Kidney (tissue), 13 donors: ENCODE measurements at regions not wholly inside any gene's neighbourhood (a gene's known extent, or its start where the extent isn't known, plus 50 kb on each side); places are given as distances from the start of the nearest gene placed in this dataset.

ENCODE experiments used
- DNase-seq, 5 donors: peaks; one replicate each; pipeline ENCODE4 v3.0.0-alpha.2; 2013 to 2020
- FAIRE-seq: peaks from 2 replicates; lab custom pipeline; 2012; peaks lifted over from hg19 to GRCh38; lab: Jason Lieb, UNC
- H3K27ac ChIP-seq, 2 donors: one replicate each; pipeline ENCODE4 v1.7.0; 2013; ENCODE audit warnings: low read depth in 2 of 2, low read length in 2 of 2, inconsistent platforms in 1 of 2
- H3K27me3 ChIP-seq: one replicate; pipeline ENCODE4 v1.7.1; 2013; ENCODE audit warnings: low read length, inconsistent platforms; ENCODE audit not compliant: control insufficient read depth, insufficient read depth
- H3K36me3 ChIP-seq, 3 donors: one replicate each; pipeline versions ENCODE4 v1.7.0 to v1.7.1; 2013; ENCODE audit warnings: low read length in 3 of 3, control low read depth in 1 of 3, inconsistent platforms in 1 of 3; ENCODE audit not compliant: insufficient read depth in 3 of 3, control insufficient read depth in 2 of 3
- H3K4me1 ChIP-seq, 3 donors: one replicate each; pipeline versions ENCODE4 v1.7.0 to v1.7.1; 2013; ENCODE audit warnings: low read length in 3 of 3, inconsistent platforms in 1 of 3, low read depth in 1 of 3; ENCODE audit not compliant: control insufficient read depth in 2 of 3, insufficient read depth in 2 of 3
- H3K4me3 ChIP-seq, 3 donors: one replicate each; pipeline versions ENCODE4 v1.7.0 to v1.8.1; 2013; ENCODE audit warnings: low read length in 3 of 3, control low read depth in 1 of 3, inconsistent platforms in 1 of 3
- H3K9ac ChIP-seq, 3 donors: one replicate each; pipeline versions ENCODE4 v1.7.0 to v1.7.1; 2013; ENCODE audit warnings: low read length in 3 of 3, control low read depth in 1 of 3, inconsistent platforms in 1 of 3
- H3K9me3 ChIP-seq, 3 donors: one replicate each; pipeline versions ENCODE4 v1.7.0 to v1.7.1; 2013; ENCODE audit warnings: low read length in 3 of 3, control low read depth in 1 of 3, inconsistent platforms in 1 of 3; ENCODE audit not compliant: control insufficient read depth in 2 of 3, insufficient read depth in 1 of 3
- CTCF ChIP-seq: IDR thresholded peaks from 3 replicates; pipeline ENCODE4 v1.5.1; 2012; ENCODE audit warnings: mild to moderate bottlenecking, moderate library complexity, borderline replicate concordance; ENCODE audit not compliant: insufficient read depth; ENCODE audit errors: extremely low read depth
- intact Hi-C: fragments of 100-400 bp; cut with DNase I; formaldehyde crosslinking; loops from one replicate; pipeline ENCODE4 v1.11.1; 2022
- donor health status: control.
- donor health status: control.
- donor health status: control.
- donor health status: control.
- donor health status: control.
- donor health status: DM: yes; HTN: yes; CAD: no.
- donor health status: Normal renal cell carcinoma (clear cell type).

GRCh38 chr12:43636725-43637463 is 84.9 kb upstream of the ADAMTS20 start:
- Histone ChIP-seq H3K36me3 (no peaks in the 10 kb centered on the region), H3K4me3 (no peak overlapping the region), H3K4me1 (no peaks in the 10 kb centered on the region), H3K27me3 (no peaks in the 10 kb centered on the region), H3K27ac (no peak overlapping the region), H3K9me3 (no peaks in the 10 kb centered on the region), H3K9ac (no peak overlapping the region)
- no peak for TF ChIP-seq CTCF
- DNase-seq: no peak
- intact Hi-C loops: no loop called here
- FAIRE-seq: no peak

DNA sequence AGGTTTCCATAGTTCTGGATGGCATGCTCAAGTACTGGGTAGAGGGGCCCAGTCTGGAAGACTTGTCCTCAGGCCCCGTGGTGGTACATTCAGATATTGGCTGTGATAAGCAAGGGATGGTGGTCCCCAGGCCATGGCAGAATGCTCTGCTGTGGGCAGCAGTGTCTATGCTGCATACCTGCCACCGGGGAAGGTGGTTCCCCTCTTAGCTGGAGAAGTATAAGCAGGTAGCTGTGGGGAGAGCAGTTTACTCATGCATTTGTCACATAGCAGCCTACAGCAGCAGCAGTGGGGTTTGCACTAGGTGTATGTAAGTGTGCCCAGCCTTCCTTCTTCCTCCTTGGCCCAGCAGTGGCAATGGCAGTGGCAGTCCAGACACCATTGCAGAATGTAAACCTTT is 69.3 kb upstream of the ADAMTS20 start:
- intact Hi-C loops: no loop called here
- H3K4me1 ChIP-seq: no peaks in the 10 kb centered on the region
- H3K27ac ChIP-seq: no peak overlapping the region
- no peak for FAIRE-seq
- no peak overlapping the region for H3K9ac ChIP-seq
- H3K4me3 ChIP-seq: no peak overlapping the region
- no peaks in the 10 kb centered on the region for H3K36me3 ChIP-seq
- no peak for TF ChIP-seq CTCF
- H3K9me3 ChIP-seq: peaks cover 0 to 2% (median 0%) of the 10 kb centered on the region in 3 donors
- DNase-seq: no peak
- H3K27me3 ChIP-seq: no peaks in the 10 kb centered on the region

DNA sequence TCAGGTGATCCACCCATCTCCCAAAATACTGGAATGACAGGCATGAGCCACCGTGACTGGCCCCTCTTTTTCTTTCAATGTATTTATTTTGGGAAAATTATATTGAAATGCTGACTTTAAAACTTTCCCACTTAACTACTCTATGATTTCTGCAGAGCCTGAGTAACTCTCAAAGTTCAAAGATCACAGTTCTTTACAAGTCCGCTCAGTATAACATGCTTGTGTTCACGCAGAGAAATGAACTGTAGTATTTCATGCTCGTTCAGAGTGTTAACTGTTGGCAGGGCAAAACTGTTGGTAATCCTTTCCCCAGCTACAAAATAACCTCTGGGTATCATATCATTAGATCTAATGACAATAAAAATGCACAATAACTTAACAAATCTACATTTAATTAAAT is 50.7 kb upstream of the ADAMTS20 start:
- TF ChIP-seq CTCF: no peak
- intact Hi-C loops: no loop called here
- no peak overlapping the region for H3K4me3 ChIP-seq
- H3K9me3 ChIP-seq: no peaks in the 10 kb centered on the region
- no peak for DNase-seq
- H3K4me1 ChIP-seq: no peaks in the 10 kb centered on the region
- no peak for FAIRE-seq
- no peak overlapping the region for H3K27ac ChIP-seq
- H3K27me3 ChIP-seq: no peaks in the 10 kb centered on the region
- no peak overlapping the region for H3K9ac ChIP-seq
- no peaks in the 10 kb centered on the region for H3K36me3 ChIP-seq
